LNCaP clone FGC (cell line): ENCODE measurements at regions not wholly inside any gene's neighbourhood (a gene's known extent, or its start where the extent isn't known, plus 50 kb on each side); places are given as distances from the start of the nearest gene placed in this dataset.

Experiments
- DNase-seq: peaks from one replicate; pipeline ENCODE4 v3.0.0-alpha.2; 2011; ENCODE audit warnings: low read depth
- H3K4me3 ChIP-seq: 2 replicates; pipeline ENCODE4 v1.5.1; 2011; ENCODE audit warnings: mild to moderate bottlenecking, low read depth, low read length, control low read depth
- CTCF ChIP-seq: IDR thresholded peaks from 2 replicates; pipeline ENCODE4 v1.5.1; 2012; ENCODE audit warnings: mild to moderate bottlenecking; ENCODE audit not compliant: control insufficient read depth, insufficient read depth; ENCODE audit errors: extremely low read depth

- H3K4me3 ChIP-seq = no peak overlapping the region
- no peak for TF ChIP-seq CTCF
- DNase-seq = no peak
Measured at GRCh38 chrX:69299951-69300714, 134.9 kb upstream of the PJA1 start.

GRCh38 chrX:69299285-69299684 is 134.0 kb upstream of the PJA1 start:
- no peak for TF ChIP-seq CTCF
- no peak overlapping the region for H3K4me3 ChIP-seq
- no peak for DNase-seq

GRCh38 chrX:69298466-69299140 is 133.3 kb upstream of the PJA1 start:
- no peak for DNase-seq
- H3K4me3 ChIP-seq = no peak overlapping the region
- no peak for TF ChIP-seq CTCF

GRCh38 chrX:69297506-69297905 is 132.3 kb upstream of the PJA1 start:
- H3K4me3 ChIP-seq = no peak overlapping the region
- TF ChIP-seq CTCF = no peak
- no peak for DNase-seq

- no peak for DNase-seq
- H3K4me3 ChIP-seq = no peak overlapping the region
- TF ChIP-seq CTCF = no peak
Measured at GRCh38 chrX:69293776-69294601, 128.7 kb upstream of the PJA1 start.

GRCh38 chrX:69291116-69291515 is 125.9 kb upstream of the PJA1 start:
- DNase-seq = no peak
- TF ChIP-seq CTCF = no peak
- no peak overlapping the region for H3K4me3 ChIP-seq
